GM21529 (cell line): ENCODE measurements at regions not wholly inside any gene's neighbourhood (a gene's known extent, or its start where the extent isn't known, plus 50 kb on each side); places are given as distances from the start of the nearest gene placed in this dataset.
"Not testable (repeated sequence)": the region's sequence is repeated elsewhere in the genome, so short reads cannot be mapped to it uniquely, and the experiment has no call there.

Experiments
- ATAC-seq: cut with Tn5 transposase; IDR thresholded peaks from one replicate; pipeline ENCODE4 v1.9.1; 2021; ENCODE audit not compliant: unreplicated experiment

DNA sequence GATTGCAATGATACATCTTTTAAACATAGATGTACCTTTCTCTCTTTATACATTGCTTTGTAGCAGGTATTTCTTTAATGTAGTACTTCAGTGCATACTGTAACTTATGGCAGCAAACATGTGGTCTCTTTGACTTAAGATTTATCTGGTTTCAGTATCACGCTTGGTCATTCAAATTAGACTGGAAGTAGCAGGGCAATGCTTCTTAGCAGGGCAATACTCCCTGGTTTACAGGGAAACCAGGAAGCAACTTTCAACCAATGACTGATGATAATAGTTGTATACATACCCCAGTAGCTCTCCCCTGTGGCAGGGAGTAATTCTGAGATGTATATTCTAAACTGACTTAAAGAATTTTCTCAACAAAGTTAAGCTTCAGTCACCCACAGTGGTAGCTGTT is 761.1 kb upstream of the CDH10 start:
- no peak for ATAC-seq

DNA sequence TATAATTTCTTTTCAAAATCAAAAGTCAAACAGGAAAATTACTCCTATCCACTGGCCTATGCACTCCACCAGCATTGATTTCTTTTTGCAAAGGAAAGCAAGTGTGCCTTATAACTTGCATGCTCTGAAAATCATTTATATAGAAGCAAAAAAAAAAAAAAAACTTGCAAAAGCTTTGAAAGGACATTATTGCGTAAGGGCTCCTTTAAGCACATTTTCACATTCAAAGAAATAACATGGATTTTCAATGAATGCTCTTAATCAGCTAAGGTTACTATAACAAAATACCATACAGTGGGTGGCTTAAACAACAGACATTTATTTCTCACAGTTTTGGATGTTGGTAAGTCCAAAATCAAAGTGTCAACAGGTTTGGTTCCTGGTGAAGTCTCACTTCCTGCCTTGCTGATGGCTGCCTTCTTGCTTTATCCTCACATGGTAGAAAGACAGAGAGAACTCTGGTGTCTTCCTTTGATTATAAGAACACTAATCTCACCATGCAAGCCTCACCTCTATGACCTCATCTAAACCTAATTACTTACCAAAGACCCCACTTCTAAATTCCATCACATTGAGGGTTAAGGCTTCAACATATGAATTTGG is 755.2 kb upstream of the CDH10 start:
- no peak for ATAC-seq

DNA sequence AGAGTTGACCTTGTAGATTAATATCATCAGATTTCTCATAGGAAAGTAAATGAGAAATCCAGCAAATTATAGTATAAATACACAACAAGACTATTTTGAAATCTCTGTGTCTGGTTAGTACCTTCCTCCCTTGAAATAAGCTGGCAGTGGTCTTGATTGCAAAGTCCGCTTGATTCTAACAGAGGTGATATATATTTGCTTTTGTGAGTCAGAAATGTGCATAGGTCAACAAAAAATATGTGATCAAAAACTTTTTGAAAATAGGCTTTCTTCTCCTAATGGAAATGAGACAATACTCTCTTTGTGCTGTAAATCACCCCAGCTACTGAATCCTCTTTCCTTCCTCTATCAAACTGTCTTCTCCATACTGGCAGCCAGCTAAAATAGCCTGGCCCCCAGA is 749.2 kb upstream of the CDH10 start:
- no peak for ATAC-seq

DNA sequence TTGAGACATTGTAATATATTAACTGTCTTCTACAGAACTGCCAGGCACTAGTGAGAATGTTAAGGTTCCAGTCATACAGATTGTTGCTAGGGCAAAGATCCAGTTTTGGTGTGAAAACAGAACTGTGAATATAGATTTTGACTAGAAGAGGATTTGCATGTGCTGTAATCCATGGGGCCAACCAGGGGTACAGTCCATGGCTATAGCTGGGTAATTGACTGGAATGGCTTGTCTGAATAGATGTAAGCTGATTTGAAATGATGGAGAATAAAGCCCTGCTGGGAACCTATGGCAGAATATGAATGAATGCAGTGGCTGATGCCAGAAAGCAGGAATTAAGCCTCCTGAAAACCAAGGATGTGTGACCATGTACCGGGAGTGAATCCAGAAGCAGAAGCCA is 748.5 kb upstream of the CDH10 start:
- no peak for ATAC-seq

DNA sequence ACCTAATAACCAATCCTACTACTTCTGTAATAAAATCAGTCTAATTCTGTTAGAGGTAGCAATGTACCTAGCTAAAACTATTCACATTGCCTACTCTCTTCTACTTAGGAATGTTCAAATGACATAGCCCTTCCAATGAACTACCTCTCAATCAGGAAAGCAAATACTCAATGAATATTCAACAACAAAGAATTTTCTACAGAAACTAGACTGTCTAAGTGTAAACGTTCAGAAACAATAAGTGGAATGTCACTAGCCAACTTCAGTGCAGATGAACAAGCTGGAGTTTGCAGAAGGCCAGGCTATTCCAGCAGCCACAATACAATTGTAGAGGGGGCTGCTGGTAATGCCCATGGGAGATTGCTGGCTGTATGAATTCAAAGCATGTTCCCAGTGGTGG is 743.2 kb upstream of the CDH10 start:
- ATAC-seq: no peak

DNA sequence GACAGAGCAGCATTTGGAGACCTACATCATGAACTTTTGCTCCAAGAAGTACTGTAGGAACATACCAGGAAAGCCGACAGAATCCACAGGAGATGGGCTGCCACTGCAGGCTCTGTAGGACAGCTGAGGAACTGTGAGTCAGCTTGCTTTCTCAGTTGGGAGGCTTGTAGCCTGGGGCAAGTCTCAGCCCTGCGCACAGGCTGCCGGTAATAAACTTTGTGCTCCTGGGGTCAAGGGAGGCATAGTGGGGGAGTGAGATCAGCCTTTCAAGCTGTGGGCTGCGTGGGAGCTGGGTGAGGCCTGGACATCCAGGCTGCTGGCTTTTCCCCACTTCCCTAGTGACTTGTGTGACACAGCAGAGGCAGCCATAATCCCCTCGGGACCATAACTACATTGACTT is 718.0 kb upstream of the CDH10 start:
- no peak for ATAC-seq

DNA sequence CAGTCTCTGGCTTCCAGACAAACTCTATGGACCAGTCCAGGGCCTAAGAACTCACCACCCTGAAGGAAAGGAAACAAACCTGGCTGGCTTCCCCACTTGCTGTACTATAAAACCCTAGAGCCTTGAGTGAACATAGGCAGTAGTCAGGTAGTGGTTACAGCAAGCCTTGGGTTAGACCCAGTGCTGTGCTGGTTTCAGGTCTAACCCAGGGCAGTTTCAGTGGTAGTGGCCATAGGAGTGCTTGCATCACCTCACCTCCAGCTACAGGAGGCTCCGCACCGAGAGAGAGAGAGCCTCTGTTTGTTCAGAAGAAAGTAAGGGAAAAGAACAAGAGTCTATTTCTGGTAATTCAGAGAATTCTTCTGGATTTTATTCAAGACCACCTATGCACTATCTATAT is 714.1 kb upstream of the CDH10 start:
- no peak for ATAC-seq

DNA sequence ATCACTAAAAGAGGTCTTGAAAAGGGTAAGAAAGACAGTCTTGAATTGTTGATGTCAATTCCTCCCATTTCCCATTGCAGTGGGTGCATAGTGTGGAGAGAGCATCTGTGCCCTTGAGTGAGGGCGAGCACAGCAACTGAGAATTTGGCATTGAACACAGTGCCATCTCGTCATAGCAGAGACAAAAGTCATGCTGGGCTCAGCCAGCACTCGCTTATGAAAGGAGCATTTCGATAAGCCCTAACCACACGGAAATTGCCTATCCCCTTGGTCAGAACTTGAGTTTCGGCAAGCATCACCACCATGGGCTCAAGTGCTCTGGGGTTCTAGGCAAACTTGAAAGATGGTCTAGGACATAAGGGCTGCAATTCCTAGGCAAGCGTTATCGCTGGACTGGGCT is 712.8 kb upstream of the CDH10 start:
- ATAC-seq: no peak

DNA sequence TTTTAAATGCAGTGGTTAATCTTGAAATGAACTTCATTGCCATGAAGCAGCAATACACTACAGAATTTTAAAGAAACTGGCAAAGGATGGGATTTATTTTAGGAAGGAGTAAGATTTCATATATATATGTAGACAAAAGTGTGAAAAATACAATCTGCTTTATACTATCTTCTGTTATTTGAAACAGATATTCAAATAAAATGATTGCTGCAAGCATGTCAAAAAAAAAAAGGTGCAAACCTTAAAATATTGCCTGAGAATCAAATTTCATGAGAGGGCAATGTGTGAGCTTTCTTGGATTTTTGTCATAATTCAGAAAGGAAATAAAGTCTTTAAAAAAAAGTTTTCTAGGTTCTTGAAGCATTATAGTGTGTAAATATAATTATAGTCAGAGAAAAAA is 705.0 kb upstream of the CDH10 start:
- no peak for ATAC-seq

DNA sequence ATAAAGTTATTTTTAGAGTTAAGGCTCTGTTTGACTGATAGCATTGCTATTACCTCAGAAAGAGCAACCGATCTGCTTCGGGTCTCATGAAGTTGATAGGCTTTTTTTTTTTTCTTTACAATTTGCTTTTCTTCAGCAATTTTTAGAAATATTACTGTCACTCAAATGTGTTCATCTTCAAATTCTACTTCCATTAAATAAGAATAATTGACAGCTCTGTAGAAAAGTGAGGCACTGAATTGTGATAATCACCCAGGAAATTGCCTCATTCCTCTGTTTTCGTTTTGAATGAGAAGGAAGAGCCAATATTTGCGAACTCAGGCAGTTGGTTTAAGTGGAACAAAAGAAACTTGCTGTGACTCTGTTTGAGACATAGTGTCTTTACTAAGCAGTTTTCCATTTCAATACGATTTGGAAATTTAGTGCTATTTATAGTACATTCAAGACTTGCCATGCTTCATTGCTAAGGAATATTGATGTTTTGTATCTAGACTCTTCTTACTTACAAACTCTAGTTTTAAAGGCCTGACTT is 700.5 kb upstream of the CDH10 start:
- no peak for ATAC-seq

DNA sequence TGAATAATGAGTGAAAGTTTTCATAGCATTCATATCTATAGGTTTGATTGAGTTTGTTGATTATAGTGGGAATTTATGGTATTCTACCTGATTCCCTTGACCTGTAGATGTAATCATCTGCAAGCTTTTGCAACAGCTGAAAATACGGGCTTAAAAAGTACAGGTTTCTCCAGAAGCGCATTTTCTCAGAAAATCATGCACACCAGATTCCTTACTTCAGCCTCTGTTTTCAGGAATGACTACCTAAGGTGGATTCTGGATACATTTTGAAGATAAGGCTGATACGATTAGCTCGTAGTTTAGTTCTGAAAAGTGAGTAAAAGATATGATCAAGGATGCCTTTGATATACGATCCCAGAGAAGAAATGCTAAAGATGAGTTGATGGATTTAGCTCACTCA is 694.8 kb upstream of the CDH10 start:
- no peak for ATAC-seq

DNA sequence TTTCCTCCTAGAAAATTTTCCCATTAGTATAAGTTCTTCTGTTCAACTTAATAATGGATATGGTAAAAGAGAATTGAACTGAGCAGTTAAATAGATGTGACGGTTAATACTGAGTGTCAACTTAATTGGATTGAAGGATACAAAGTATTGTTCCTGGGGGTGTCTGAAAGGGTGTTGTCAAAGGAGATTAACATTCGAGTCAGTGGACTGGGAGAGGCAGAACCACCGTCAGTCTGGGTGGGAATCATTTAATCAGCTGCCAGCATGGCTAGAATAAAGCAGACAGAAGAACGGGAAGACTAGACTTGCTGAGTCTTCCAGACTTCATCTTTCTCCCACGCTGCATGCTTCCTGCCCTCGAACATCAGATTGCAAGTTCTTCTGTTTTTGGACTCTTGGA is 689.6 kb upstream of the CDH10 start:
- ATAC-seq: no peak

DNA sequence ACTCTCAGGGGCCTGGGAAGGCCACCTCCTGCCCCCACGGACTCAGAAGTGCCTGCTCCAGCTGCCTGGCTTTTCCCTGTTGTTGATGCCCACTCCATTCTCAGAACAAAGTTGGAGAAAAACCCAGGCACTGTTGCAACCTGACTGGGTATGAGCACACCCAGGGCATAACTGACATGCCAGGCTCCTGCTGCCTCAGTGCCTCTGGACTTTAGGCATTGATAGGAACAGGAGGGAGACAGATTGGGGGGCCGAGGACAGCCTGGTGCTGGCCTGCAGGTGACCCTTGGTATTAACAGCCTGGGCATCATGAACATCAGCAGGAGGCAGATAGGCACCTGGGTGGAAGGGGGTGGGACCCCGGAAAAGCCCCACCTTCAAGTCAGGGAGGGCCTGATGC is 685.9 kb upstream of the CDH10 start:
- ATAC-seq: no peak

DNA sequence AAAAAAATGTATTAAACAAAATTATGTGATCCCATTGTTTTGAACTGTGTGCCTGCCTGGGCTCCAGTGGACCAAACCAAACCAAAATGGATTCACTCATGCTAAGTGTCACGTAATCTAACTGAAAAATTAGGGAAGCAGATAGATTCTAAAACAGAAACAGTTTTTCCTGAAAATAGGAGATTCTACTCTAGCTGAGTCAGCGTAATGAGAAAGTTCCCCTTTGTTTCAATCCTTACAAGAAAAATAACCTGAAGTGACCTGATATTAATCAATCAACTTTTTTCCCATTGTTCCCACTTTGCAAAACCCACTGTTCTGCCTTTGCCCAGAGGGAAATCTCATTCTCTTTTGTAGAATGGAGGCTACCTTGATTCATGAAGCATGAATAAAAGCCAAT is 682.4 kb upstream of the CDH10 start:
- ATAC-seq: no peak

DNA sequence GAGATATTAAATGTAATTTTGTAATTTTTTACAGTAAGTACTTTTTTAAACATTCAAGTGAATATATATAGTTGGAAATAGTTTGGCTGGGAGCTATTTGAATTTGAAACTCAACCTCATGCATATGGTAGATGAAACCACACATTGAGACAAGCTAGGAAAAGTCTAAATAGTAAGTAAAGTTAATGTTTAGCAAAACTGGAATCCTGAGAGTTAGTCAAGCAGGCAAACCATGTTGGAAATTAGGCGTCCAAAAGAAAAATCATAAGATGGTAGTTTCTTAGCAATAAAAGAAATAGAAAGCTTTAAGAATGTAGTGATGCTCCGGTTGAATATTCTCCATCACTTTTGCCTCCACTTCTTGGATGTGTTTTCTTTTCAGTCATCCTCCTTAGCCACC is 657.1 kb upstream of the CDH10 start:
- no peak for ATAC-seq

DNA sequence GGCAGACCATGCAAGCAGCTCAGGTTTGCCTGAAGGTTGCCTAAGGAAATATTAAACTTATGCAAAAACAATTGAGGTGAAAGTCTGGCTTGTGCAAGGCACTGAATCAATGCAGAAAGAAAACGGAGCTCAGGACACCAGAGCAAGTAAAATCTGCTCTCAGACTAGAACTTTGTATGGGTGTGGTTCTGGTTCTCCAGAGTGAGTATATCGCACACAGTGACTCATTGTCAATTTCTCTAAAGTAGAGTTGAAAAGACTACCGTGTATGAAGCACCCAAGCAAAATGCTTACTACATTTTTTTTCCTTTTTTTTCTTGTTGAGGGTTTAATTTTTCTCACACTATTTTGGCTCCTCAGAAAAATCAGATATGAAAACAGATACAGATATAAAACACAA is 650.3 kb upstream of the CDH10 start:
- ATAC-seq: no peak

DNA sequence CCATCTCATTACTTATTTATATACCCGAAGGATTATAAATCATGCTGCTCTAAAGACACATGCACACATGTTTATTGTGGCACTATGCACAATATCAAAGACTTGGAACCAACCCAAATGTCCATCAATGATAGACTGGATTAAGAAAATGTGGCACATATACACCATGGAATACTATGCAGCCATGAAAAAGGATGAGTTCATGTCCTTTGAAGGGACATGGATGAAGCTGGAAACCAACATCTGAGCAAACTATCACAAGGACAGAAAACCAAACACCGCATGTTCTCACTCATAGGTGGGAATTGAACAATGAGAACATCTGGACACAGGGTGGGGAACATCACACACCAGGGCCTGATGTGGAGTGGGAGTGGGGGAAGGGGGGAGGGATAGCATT is 645.0 kb upstream of the CDH10 start:
- not testable (repeated sequence) for ATAC-seq

DNA sequence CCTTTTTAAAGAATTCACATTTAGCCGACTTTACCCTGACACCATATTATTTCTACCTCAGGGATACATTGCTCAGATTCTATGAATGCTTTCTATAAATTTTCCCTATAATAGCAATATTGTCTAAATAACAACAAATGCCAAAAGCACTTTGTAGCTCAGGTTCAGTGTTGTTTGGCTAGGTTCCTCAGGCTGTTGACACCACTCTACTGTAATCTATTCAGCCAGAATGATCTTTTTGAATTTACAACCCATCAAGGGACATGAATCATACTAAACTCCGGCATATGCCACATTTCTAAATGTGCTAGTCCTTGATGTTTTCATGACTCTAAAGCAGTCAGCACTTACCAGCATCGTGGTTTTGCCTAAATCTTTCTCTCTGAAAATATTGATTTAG is 641.5 kb upstream of the CDH10 start:
- ATAC-seq: no peak

DNA sequence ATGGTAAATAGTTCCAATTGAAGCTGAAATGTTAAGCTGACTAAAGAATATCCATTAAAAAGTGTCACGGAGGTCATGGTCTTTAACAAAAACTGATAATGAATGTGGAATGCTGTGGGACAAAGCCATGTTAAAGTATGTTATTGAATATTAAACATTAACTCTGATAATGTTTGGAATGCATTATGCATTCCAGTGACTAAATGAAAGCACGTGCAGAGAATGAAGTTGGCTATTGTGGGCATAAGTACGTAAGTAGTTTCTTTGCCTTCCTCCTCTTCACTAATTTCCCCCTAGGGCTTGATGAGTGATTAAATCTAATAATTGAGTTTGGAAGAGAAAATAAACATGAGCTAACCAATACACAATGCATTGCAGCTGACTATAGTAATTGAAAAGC is 640.4 kb upstream of the CDH10 start:
- no peak for ATAC-seq

DNA sequence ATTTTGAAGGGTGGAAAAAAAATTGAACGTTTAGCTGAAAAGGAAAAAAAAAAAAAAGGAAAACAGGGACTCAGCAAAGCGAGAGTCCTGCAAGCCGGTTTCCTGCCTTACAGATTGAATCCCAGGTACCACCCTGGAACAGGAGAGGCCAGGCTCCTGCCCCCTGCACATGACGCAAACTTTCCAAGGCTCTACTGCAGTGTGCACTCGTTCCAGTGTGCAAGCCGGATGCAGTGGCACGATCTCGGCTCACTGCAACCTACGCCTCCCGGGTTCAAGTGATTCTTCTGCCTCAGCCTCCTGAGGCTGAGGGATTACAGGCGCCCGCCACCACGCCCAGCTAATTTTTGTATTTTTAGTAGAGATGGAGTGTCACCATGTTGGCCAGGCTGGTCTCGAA is 618.7 kb upstream of the CDH10 start:
- not testable (repeated sequence) for ATAC-seq

DNA sequence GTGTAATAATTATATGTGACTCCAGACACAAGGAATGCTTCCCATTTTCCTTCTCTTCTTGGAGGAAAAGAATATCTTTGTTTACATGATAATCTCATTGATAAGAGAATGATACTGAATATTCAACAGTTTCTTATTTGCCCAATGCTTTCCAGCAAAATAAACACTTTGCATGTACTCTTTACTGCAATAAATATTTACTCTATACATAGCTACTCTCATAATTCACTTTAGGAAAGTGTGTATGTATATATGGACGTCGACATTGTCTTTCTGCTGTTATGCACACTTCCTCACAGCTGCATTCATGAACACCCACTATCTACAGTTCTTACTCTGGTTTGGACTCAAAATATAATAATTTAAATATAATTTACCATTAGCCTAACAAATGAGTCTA is 617.4 kb upstream of the CDH10 start:
- ATAC-seq: no peak

DNA sequence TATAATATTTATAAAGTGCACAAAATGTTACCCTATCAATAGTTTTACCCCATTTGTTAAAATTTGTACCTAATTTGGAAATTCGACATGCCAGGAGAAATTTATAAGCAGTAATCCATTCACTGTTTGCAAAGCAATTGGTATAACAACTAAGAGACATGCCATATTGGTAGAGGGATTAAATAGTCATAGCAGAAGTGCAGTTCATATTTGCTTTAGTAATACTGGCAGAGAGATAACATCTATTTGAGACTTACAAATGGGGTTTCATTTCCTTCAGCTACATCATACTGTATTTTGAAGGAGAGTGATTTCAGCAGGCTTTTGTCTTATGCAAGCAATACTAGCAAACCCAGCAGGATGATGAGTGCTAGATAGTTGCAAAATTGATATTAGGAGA is 610.4 kb upstream of the CDH10 start:
- ATAC-seq: no peak

DNA sequence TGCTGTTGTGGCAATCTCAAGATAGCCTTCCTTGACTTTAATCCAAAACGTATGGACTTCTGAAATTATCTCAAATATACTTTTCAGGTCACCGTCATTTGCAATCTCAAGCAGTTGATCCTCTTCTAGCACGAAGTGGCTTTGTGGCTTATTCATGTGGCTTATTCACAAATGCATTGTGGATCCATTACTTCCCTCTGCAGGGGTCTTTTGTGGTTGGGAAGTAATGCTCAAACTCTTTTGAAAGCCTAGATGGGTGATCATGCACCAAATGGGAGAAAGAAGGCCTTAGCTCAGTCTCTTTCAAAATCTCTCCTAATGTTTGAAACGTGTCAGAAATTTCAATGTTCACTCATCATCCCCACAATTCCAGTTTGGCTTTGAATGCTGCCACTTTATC is 597.2 kb upstream of the CDH10 start:
- no peak for ATAC-seq

DNA sequence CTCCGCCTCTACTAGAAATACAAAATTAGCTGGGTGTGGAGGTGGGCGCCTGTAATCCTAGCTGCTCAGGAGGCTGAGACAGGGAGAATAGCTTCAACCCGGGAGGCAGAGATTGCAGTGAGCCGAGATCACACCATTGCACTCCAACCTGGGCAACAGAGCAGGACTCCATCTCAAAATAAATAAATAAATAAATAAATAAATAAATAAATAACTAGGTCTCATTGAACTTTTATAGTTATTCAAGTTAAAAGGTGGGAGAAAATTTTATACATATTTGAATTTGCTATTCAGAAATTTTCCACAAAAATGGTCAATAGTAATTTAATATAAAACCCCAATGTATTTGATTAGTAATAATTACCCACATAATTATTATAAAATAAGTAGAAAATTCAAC is 593.9 kb upstream of the CDH10 start:
- not testable (repeated sequence) for ATAC-seq
